Heart right ventricle (tissue), 16 donors: ENCODE measurements at regions not wholly inside any gene's neighbourhood (a gene's known extent, or its start where the extent isn't known, plus 50 kb on each side); places are given as distances from the start of the nearest gene placed in this dataset.

Experiments used
- ATAC-seq, 8 donors: fragments of 200-7000 bp; cut with Tn5 transposase; one replicate each; pipeline ENCODE4 v1.9.1; 2020; ENCODE audit warnings: mild to moderate bottlenecking in 8 of 8, moderate library complexity in 8 of 8, moderate number of reproducible peaks in 1 of 8
- DNase-seq, 2 donors: peaks; one replicate each; pipeline ENCODE4 v3.0.0-alpha.2; 2020
- H3K27ac ChIP-seq, 10 donors: fragments of 200-600 bp; sonication (generic) in 2 of 10; one replicate each; pipeline versions ENCODE4 v1.5.0 to v1.8.0; 2020 to 2022; ENCODE audit warnings: mild to moderate bottlenecking in 3 of 10
- H3K27me3 ChIP-seq, 7 donors: fragments of 200-600 bp; one replicate each; pipeline ENCODE4 v1.8.0; 2021 to 2022; ENCODE audit warnings: mild to moderate bottlenecking in 2 of 7
- H3K36me3 ChIP-seq, 9 donors: fragments of 200-600 bp; sonication (generic) in 1 of 9; one replicate each; pipeline versions ENCODE4 v1.5.0 to v1.8.0; 2020 to 2022; ENCODE audit warnings: mild to moderate bottlenecking in 2 of 9
- H3K4me1 ChIP-seq, 9 donors: fragments of 200-600 bp; sonication (generic) in 1 of 9; one replicate each; pipeline versions ENCODE4 v1.5.0 to v1.8.0; 2020 to 2022; ENCODE audit warnings: mild to moderate bottlenecking in 4 of 9
- H3K4me3 ChIP-seq, 10 donors: fragments of 200-600 bp; sonication (generic) in 2 of 10; one replicate each; pipeline versions ENCODE4 v1.5.0 to v1.8.0; 2020 to 2022; ENCODE audit warnings: mild to moderate bottlenecking in 7 of 10, moderate library complexity in 2 of 10
- H3K9me3 ChIP-seq, 11 donors: fragments of 200-600 bp in 10 of 11; sonication (generic) in 2 of 11; one replicate each; pipeline versions ENCODE4 v1.5.0 to v1.8.0; 2013 to 2022; ENCODE audit warnings: mild to moderate bottlenecking in 2 of 11, control low read depth in 1 of 11, moderate library complexity in 1 of 11
- CTCF ChIP-seq, 9 donors: fragments of 200-600 bp; sonication (generic) in 2 of 9; IDR thresholded peaks; one replicate each; pipeline versions ENCODE4 v1.5.0 to v1.8.0; 2021 to 2022; ENCODE audit warnings: antibody characterized with exemption in 9 of 9, mild to moderate bottlenecking in 5 of 9, moderate library complexity in 1 of 9
- WGBS, 2 donors: extraction: QIAGEN DNeasy Blood & Tissue Kit; methylation state at CpG; one replicate each; pipeline ENCODE4 v1.1.7; 2013; ENCODE audit warnings: inconsistent platforms in 1 of 2; 5-methylcytosine and 5-hydroxymethylcytosine counted together
- intact Hi-C, 10 donors: fragments of 100-400 bp; cut with DNase I; formaldehyde crosslinking; loops; one replicate each; pipeline versions ENCODE4 v1.11.1 to v1.14.2; 2022
- donor health status: Arrhythmogenic right ventricular cardiomyopathy.
- donor health status: ischemic (EF 13 %, LVEDD 7.1; RV severe dilation, severe dysfunction).
- donor health status: healthy with polysubstance abuse.
- donor health status: DM: no; HTN: yes; CAD: no.
- donor health status: DM: no; HTN: no; CAD: no.
- donor health status: ischemic (EF 25% LVEDD 6.9; RV normal size, moderate dysfunction).
- donor health status: ischemic (EF 25% LVEDD 5.7; RV mildly dilated, moderate dysfunction).
- donor health status: healthy.
- donor health status: DM: yes; HTN: yes; CAD: no.
- donor health status: Ischemic cardiomyopathy.
- donor health status: ischemic (EF 35%, LVEDD 5.7; RV mildly dilated, moderate dysfunction).
- donor health status: nonischemic (EF 11% LVEDD 7.7; RV severe dilation, severe dysfunction).
- donor health status: DM: yes; HTN: yes; CAD: no.
- donor health status: PGD.
- donor health status: ischemic (EF 29% LVEDD 5.4; RV normal size, mild dysfunction).
- donor health status: nonischemic (EF 23%, LVEDD 6.1; RV moderate dilation, normal function).

- Histone ChIP-seq H3K36me3 (no peaks in the 10 kb centered on the region), H3K9me3 (peaks cover 0 to 6% (median 0%) of the 10 kb centered on the region in 11 donors)
- TF ChIP-seq CTCF (IDR thresholded peaks at IDR 0.05): no peak
These were observed 492.0 kb upstream of the MEF2C start for GRCh38 chr5:89374818-89375521.

GRCh38 chr5:89374144-89374784 is 491.3 kb upstream of the MEF2C start:
- no peaks in the 10 kb centered on the region for H3K27me3 ChIP-seq
- no peaks in the 10 kb centered on the region for H3K36me3 ChIP-seq
- peaks cover 0 to 5% (median 0%) of the 10 kb centered on the region in 9 donors for H3K4me1 ChIP-seq
- peaks cover 0 to 8% (median 0%) of the 10 kb centered on the region in 11 donors for H3K9me3 ChIP-seq
- no peak overlapping the region for H3K27ac ChIP-seq
- no peak overlapping the region for H3K4me3 ChIP-seq
- DNase-seq (no peak), ATAC-seq (no peak)
- no peak for TF ChIP-seq CTCF (IDR thresholded peaks at IDR 0.05)
- intact Hi-C loops: no loop called here
- WGBS, 2 donors: 90 to 97% methylated on average over 1 of the region's 1 CpG

More at GRCh38 chr5:89374818-89375521, 492.0 kb upstream of the MEF2C start:
- ATAC-seq (no peak), DNase-seq (no peak)
- no peaks in the 10 kb centered on the region for H3K27me3 ChIP-seq
- intact Hi-C loops: loop anchor here in 1 of 10 donors (5.0 kb wide), 1 partner anchor 42 kb away; no protein-coding TSS in a partner anchor
- H3K4me3 ChIP-seq: no peak overlapping the region
- no peak overlapping the region for H3K27ac ChIP-seq
- H3K4me1 ChIP-seq: peaks cover 0 to 5% (median 0%) of the 10 kb centered on the region in 9 donors

GRCh38 chr5:89372176-89372575 is 489.2 kb upstream of the MEF2C start:
- ATAC-seq (no peak), DNase-seq (no peak)
- H3K27ac ChIP-seq: no peak overlapping the region
- no peak overlapping the region for H3K4me3 ChIP-seq
- no peaks in the 10 kb centered on the region for H3K27me3 ChIP-seq
- H3K9me3 ChIP-seq: peaks cover 0 to 8% (median 0%) of the 10 kb centered on the region in 11 donors
- peaks cover 0 to 5% (median 0%) of the 10 kb centered on the region in 9 donors for H3K4me1 ChIP-seq
- no peaks in the 10 kb centered on the region for H3K36me3 ChIP-seq
- intact Hi-C loops: no loop called here
- 88 to 97% methylated on average over 1 of the region's 1 CpG for WGBS, 2 donors
- no peak for TF ChIP-seq CTCF (IDR thresholded peaks at IDR 0.05)

GRCh38 chr5:89371646-89372045 is 488.7 kb upstream of the MEF2C start:
- Histone ChIP-seq H3K4me1 (peaks cover 0 to 5% (median 0%) of the 10 kb centered on the region in 9 donors), H3K36me3 (no peaks in the 10 kb centered on the region), H3K4me3 (no peak overlapping the region), H3K9me3 (peaks cover 0 to 8% (median 0%) of the 10 kb centered on the region in 11 donors), H3K27me3 (no peaks in the 10 kb centered on the region), H3K27ac (no peak overlapping the region)
- DNase-seq (no peak), ATAC-seq (no peak)
- WGBS, 2 donors: 99 to 100% methylated on average over 1 of the region's 1 CpG
- intact Hi-C loops: no loop called here
- no peak for TF ChIP-seq CTCF (IDR thresholded peaks at IDR 0.05)
